GM19025 (cell line): ENCODE measurements at regions not wholly inside any gene's neighbourhood (a gene's known extent, or its start where the extent isn't known, plus 50 kb on each side); places are given as distances from the start of the nearest gene placed in this dataset.
"Not testable (repeated sequence)": the region's sequence is repeated elsewhere in the genome, so short reads cannot be mapped to it uniquely, and the experiment has no call there.

Experiments
- ATAC-seq: cut with Tn5 transposase; IDR thresholded peaks from one replicate; pipeline ENCODE4 v1.9.1; 2021; ENCODE audit warnings: mild to moderate bottlenecking, low read depth, moderate library complexity; ENCODE audit not compliant: unreplicated experiment

DNA sequence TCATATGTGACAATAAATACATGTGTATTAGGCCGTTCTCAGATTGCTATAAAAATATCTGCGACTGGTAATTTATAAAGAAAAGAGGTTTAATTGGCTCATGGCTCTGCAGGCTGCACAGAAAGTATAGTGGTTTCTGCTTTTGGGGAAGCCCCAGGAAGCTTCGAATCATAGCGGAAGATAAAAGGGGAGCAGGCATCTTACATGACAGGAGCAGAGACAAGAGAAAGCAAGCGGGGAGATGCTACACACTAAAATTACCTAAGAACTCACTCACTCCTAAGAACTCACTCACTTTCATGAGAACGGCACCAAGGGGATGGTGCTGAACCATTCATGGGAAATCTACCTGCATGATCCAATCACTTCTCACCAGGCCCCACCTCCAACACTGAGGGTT, 284.9 kb downstream of the OTUD1 start:
- no peak for ATAC-seq

DNA sequence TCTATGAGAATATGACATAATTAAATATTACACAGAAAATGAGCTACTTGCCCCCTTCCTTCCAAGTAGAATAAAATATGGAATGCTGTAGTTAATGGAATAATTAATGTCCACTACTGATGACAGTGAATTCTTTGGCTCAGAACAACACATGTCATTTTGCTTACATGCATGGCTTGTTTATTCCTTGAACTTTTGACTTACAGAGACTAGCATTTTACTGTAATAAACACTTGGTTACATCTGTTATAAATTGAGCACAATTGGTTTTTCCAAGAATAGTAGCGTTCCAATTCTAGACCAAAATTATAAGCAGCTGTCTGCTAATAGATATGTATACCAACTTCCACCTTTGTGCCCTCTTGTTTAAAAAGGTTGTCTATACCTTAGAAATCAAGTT, 286.7 kb downstream of the OTUD1 start:
- ATAC-seq = no peak

DNA sequence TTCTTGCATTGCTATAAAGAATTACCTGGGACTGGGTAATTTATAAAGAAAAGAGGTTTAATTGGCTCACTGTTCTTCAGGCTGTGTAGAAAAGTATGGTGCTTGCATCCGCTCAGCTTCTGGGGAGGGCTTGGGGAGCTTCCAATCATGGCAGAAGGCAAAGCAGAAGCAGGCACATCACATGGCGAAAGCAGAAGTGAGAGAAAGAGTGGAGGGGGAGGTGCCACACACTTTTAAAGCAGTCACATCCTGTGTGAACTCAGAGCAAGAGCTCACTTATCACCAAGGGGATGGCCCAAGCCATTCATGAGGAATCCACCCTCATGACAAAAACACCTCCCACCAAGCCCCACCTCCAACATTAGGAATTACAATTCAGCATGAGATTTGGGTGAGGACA, 303.5 kb downstream of the OTUD1 start:
- ATAC-seq = peak; percentile 73

DNA sequence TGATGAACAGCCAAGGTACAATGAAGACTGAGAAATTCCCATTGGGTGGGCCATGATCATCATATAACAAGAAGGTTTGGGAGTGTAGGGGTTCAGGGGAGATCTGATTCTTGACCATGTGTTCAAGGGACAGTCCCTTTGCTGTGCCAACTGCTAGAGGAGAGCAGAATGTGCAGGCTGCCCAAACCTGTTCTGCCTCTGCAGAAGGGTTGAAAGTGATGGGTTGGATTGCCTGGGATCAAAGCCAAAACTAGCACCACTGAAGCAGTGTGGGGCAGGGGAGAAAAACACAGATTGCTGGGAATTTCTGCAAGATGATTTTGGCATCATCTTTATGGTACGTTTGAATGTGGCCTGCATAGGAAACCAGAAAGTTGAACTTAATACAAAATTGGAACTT, 303.9 kb downstream of the OTUD1 start:
- ATAC-seq = no peak

DNA sequence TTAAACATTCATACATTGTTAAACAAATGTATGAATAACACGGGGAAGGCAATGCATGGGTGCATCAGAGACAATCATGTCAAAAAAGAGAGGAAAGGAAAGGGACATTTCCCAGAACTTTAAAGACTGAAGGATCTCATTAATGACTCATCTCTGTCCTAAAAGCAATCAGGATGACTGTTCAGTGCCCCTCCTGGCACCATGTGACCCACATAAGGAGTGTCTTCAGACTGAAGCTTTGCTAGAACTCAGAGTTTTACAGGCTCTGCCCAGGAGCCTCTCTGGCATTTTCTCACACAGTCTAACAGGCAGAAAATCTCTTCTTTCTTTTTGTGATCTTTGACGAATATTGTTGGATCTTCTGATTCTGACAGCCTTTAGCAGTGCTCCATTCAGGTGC, 315.3 kb downstream of the OTUD1 start:
- ATAC-seq = no peak

DNA sequence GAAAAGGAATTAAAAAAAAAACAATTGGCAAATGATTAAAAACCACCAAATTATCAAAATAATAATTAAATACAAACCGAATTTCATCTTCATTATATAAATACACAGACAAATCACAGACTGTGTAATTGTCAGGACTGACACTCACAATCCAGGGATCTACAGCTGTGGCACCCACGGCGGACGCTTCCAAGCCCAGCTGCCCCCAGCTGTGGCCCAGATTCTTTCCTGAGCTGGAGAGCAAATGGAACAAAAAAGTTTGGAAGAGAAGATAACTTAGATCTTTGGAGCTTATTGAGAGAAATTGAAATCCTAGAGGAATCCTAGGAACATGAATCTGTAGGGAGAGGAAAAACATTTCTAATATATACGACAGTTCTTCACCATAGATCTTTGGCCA, 316.1 kb downstream of the OTUD1 start:
- ATAC-seq = no peak

DNA sequence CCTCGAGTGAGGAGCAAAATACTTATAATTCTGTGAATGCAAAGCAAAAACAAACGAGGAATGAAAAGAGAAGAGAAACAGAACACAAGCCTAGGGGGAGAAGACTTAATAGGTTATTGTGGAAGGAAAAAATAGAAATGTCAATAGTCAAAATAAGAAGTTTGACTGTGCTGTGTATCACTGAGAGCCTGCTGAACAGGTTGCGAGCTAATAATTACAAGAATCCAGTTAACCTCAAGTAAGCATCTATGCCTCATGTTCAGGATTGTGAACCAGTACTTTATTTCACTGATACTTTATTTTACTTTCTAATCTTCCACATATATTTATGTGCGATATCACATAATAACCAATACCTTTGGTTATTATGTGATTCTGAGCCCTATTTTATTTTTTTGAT, 316.7 kb downstream of the OTUD1 start:
- no peak for ATAC-seq

DNA sequence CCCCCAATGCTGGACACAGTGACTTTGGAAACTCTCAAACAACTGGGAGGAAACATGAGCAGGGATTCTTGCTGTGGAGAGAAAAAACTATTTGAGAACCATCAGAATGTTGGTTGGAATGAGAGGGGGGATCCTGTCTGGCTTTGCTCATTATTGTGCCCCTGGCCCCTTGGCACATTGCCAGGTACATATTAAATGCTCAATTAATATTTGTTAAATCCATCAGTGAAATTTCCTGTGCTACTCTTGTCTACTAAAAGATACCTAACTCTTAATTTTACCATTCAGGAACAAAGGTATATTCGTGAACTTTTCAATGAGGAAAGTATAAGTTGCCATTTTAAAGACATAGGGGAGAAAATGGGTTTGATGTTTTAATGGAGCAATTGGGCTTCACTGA, 329.4 kb downstream of the OTUD1 start:
- no peak for ATAC-seq

DNA sequence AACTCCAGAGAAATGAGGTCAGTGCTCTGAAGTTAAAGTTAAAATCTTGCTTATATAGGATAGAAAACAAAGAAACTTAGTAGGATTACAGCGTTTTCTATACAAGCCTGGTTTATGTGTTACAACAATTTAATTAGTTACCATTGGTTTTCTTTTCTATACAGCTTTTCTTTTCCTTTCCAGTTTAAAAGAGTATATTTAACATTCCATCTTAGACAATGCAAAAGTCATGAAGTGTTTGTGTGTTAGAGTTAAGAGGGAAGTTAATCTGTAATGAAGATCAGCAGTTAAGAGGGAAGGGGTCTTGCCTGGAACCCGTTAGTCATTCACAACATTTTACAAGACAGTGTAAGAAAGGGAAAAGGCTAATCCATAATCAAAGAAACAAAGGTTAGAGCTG, 338.3 kb downstream of the OTUD1 start:
- ATAC-seq = no peak

DNA sequence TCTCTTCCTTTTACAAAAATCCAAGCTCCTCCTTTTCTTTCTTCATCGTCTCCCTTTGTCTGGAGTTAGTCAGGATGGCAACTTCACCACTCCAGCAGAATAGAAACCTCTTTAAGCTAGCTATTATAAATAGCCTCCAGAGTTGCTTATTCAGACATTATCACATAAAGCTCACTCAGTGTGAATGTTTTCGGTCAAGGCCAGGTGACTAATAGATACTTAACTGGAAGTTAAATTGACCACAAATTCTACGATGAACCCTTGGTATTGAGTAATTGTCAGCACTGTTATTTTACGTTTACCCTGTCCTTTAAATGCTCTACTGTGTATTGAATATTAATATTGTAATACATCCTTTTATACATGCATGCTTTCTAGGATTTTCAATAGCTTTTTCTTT, 340.4 kb downstream of the OTUD1 start:
- no peak for ATAC-seq

DNA sequence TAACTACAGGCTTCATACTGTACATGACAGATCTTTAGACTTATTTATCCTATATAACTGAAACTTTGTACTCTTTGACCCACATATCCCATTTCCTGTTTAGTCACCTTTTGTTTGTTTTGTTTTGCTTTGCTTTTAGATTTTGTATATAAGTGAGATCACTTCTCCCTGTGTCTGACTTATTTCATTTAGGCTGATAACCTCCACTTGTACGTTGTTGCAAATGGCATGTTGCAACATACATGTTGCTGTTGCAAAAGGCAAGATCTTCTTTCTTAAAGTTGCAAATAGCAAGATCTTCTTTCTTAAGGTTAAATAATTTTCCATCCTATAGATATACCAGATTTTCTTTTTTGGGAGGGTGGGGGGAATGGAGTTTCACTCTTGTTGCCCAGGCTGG, 341.5 kb downstream of the OTUD1 start:
- ATAC-seq = no peak

DNA sequence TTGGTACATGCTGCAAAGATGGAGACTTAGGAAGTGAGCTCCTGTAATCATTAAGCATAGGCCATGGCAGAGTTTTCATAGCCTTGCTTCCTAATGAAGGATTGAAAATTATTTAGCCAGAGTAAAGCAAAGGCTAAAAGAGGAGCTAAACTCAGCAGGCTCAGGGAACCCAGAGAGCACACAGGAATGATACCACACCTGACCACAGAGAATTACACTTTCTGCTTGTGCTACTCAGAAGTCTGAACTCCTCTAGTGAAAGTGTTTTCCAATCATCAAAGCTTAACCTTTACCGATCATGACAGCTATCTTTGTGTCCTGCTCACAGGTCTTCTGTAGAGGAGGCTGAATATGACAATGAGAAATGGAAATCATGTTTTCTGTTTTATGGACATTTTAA, 347.7 kb downstream of the OTUD1 start:
- ATAC-seq = no peak

DNA sequence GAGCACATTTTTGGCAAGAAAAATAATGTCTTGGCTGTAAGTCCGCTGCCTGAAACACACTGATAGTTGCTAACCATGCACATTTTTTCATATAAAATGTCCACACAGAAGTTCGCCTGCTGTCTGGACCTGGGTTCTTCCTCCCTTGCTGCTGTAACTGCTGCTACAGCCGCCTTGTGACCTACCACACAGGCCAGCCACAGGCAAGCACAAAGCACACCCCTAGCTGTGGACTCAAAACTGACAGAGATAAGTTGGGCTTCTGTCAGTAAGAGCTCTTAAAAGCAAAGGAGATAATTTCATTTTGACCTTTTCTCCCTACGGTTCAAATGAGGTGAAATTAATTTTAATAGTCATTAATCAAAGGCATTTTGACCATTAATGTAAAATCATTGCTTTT, 354.7 kb downstream of the OTUD1 start:
- no peak for ATAC-seq

DNA sequence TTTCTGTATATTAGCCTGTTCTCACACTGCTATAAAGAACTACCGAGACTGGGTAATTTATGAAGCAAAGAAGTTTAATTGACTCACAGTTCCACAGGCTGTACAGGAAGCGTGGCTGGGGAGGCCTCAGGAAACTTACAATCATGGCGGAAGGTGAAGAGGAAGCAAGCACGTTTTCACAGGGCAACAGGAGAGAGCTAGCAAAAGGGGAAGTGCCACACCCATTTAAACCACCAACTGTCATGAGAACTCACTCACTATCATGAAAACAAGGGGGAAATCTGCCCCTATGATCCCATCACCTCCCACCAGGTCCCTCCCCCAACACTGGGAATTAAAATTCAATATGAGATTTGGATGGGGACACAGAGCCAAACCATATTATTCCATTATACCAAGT, 358.6 kb downstream of the OTUD1 start:
- not testable (repeated sequence) for ATAC-seq

DNA sequence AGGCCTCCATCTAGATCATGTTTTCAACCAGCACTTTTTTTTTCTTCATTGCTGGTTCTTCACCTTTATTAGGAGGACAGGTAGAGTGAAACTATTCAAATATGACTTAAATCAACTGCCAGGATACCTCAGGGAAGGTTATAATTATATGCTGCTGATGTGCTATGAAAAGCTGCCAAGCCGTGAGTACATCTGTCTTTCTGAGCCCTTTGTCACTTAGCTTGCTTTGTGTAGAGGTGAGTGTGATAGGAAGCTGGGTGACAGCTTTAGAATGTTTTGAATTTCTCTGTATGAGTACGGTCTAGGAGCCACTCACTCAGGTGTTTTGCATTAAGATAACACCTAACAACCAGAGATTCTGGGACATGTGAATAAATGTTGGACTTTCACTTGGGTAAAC, 365.2 kb downstream of the OTUD1 start:
- ATAC-seq = no peak

DNA sequence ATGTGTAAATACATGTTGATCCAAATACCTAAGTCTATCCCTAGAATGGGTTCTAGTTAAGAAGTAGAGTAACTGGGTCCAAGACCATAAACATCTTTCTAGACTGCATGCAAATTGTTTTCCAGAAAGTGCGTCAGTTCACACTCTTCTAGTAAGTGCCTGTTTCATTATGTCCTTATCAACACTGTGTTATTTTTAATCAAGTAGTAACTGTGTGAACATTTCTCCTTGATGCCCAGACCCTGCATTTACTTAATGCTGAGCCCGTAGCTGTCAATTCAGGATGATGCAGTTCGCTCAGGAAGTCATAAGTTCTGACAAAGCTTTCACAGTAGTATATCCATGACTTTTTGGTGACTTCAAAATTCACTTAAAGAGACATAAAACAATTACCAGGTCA, 374.8 kb downstream of the OTUD1 start:
- no peak for ATAC-seq

DNA sequence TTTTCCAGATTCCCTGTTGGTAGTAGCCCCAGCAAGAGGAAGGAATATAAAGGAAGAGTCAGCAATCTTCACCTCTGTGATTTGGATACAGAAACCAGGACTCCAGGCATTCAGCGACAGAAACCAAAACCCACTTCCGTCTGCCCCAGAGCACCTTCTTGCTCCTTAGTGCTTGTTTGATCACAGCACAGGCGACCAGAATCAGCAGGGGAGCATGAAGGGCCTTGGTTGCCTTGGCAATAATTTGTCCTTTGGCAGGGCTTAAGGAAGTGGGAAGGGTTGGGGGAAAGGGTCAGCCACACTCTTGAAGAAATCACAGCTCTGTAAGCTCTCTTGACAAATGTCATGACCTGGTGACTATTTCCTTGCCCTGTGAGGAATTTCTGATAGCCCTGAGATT, 379.6 kb downstream of the OTUD1 start:
- ATAC-seq = no peak

DNA sequence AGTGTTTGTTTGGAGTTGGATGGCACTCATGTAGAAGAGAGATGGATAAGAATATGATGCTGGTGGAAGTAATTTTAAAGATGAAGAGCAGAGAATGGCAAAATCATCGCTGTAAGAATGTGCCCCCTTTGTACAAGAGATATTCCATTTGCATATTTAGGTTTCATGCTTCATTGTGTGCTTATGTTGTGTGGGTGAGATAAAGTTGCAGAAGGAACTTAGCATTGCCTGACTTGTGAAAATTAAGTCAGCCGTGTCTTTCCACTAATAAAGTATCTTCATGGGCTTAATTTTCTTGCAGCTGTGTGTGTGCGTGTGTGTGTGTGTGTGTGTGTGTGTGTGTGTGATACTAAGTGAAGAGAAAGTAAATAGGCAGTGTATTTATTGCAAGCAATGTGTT, 381.9 kb downstream of the OTUD1 start:
- ATAC-seq = no peak

DNA sequence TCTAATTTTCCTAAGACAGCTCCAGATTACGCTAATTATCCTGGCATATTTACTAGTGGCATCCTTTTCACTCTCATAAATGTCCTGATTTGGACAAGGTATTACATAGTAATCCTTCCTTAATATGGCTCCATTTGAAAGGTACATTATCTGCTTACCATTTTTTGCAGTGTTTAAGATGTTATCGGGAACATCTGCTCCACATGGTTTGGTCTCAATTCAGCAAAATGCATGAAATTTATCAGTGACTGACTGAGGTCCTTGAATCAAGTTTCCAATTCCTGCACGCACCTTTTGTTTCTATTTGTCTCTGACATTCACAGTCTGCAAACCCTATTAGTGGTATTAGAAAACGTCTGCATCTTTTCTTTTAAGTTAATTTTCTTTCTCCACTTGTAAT, 384.1 kb upstream of the KIAA1217 start:
- ATAC-seq = no peak

DNA sequence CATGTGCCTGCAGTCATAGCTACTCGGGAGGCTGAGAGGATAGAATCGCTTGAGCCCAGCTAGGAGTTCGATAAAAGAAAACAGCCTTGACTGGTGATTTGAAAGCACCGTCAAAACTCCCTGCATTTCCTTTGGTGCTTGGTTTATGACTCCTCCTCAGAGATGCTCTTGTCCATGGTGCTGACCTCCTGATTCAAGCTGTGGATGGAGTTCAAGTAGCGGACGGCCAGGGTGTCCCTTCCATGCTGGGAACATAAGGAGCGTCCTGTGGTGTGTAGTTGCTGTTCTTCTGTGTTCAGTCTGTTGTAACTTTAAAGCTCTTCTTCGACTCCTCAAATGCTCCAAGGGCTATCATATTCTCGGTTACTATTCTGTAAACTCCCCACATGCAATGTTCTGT, 382.5 kb upstream of the KIAA1217 start:
- no peak for ATAC-seq

DNA sequence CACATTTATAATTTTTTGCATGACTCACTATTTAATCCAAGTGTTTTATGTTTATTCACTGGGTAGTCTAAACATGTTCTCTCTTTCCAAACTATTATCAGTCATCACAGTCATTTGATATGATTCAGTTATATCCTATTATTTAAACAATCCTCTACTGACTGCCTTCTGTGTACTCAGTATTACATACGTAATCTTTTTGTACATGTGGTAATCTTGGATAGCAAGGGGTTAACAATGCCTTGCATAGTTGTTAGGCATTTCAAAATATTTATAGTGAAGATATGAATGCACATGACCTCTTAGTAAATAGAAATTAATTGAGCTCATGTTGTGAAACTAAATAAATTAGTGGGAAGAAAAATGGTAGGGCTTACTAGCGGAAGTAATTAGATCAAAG, 379.4 kb upstream of the KIAA1217 start:
- no peak for ATAC-seq

DNA sequence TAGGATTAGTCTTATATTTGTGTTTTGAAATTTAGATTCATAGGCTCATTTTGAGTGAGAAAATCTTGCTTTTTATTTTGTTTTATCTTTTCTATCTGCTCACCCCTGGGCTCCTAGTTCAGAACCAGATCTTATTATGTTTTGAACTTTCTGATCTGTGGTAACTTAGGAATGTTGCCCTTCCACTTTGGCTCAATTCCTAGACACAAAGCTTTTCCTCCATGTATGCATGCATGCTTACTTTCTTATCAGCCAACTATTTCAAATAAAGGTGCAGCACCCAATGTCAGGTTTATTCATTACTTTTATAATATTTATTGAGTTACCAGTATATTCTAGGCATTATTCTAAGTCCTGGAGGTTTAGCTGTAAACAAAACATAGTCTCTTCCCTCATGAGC, 374.8 kb upstream of the KIAA1217 start:
- ATAC-seq = no peak

DNA sequence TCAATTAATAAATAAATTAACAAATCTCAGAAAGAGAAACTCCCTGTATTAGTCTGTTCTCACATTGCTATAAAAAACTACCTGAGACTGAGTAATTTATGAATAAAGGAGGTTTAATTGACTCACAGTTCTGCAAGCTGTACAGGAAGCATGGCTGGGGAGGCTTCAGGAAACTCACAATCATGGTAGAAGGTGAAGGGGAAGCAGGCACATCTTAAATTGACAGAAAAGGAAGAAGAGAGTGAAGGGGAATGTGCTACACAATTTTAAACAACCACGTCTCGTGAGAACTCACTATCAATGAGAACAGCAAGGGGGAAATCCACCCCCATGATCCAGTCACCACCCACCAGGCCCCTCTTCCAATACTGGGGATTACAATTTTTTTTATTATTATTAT, 358.3 kb upstream of the KIAA1217 start:
- no peak for ATAC-seq

DNA sequence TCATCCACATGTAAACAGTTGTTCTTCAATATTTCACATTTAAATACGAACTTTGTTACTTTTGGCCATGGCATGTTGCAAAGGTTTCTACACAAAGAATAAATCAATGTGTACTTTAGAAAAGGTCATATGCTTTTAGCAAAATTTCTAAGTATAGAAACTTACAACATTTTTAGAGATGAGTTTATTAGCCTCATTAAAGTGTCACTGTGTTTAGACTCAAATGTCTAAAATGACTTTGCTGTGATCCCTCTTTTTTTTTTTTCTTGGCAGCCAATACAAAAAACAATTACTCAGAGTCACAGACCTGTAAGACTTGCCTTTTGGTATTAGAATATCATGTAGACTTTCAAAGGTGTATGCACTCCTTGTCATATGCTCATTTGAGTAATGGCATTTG, 349.3 kb upstream of the KIAA1217 start:
- no peak for ATAC-seq
